ENCODE measurements at regions not wholly inside any gene's neighbourhood (a gene's known extent, or its start where the extent isn't known, plus 50 kb on each side); places are given as distances from the start of the nearest gene placed in this dataset.
"Not testable (repeated sequence)": the region's sequence is repeated elsewhere in the genome, so short reads cannot be mapped to it uniquely, and the experiment has no call there.

- ATAC-seq; H4K20me1 ChIP-seq (ENCODE audit: low read length); H3K27ac ChIP-seq (ENCODE audit: low read length); BruUV-seq (replicated peaks); H3K4me3 ChIP-seq (ENCODE audit: low read length); CTCF ChIA-PET; H3K9me3 ChIP-seq (ENCODE audit: low read length); DNase-seq; POLR2A ChIA-PET (ENCODE audit: unreplicated experiment); H3K27me3 ChIP-seq (ENCODE audit: low read length); H3K9ac ChIP-seq (ENCODE audit: low read length); H2AFZ ChIP-seq (ENCODE audit: low read length); H3K36me3 ChIP-seq (ENCODE audit: low read depth, low read length); H3F3A ChIP-seq (ENCODE audit: low read length, unreplicated experiment); intact Hi-C loops (cut with micrococcal nuclease); H3K9me2 ChIP-seq (replicated peaks; ENCODE audit: low read length); H3K79me2 ChIP-seq (ENCODE audit: low read length); H3K4me2 ChIP-seq (ENCODE audit: low read length): not testable (repeated sequence)
- TF ChIP-seq CTCF (conservative IDR thresholded peaks at IDR 0.05; ENCODE audit: low read depth, low read length), result 0 out of 2 replicates have a peak, but pooled peaks have one; percentile 31
- peaks cover 16% of the 10 kb centered on the region for H3K4me1 ChIP-seq (ENCODE audit: insufficient read depth, low read length)
Observed at GRCh38 chr1:221857094-221857444, 115.2 kb upstream of the DUSP10 start.

- Histone ChIP-seq H2AFZ (ENCODE audit: low read length) (no peak overlapping the region), H3K36me3 (ENCODE audit: low read depth, low read length) (no peaks in the 10 kb centered on the region), H3K27me3 (ENCODE audit: low read length) (no peaks in the 10 kb centered on the region), H3K27ac (ENCODE audit: low read length) (peak overlapping the region; percentile 33), H4K20me1 (ENCODE audit: low read length) (no peaks in the 10 kb centered on the region), H3K9ac (ENCODE audit: low read length) (no peak overlapping the region; the same call in 1 of the 2 replicates), H3K79me2 (ENCODE audit: low read length) (no peaks in the 10 kb centered on the region), H3K9me3 (ENCODE audit: low read length) (no peaks in the 10 kb centered on the region), H3K4me2 (ENCODE audit: low read length) (no peak overlapping the region), H3K4me3 (ENCODE audit: low read length) (no peak overlapping the region), H3F3A (ENCODE audit: low read length, unreplicated experiment) (no peaks in the 10 kb centered on the region), H3K9me2 (replicated peaks; ENCODE audit: low read length) (no peaks in the 10 kb centered on the region), H3K4me1 (ENCODE audit: insufficient read depth, low read length) (peaks cover 16% of the 10 kb centered on the region)
- BruUV-seq (replicated peaks), result no TSS peak
- DNase-seq (peak; percentile 41), ATAC-seq (no peak)
- ChIA-PET POLR2A (ENCODE audit: unreplicated experiment) (no interaction called here), CTCF (no interaction called here)
- TF ChIP-seq EZH2 (IDR thresholded peaks at IDR 0.05; ENCODE audit: low read length, unreplicated experiment) (no peak), EZH2phosphoT487 (IDR thresholded peaks at IDR 0.05; ENCODE audit: borderline replicate concordance, low read length) (no peak)
- intact Hi-C loops (cut with micrococcal nuclease), result no loop called here
Observed at GRCh38 chr1:221856228-221857093, 114.6 kb upstream of the DUSP10 start.

GRCh38 chr1:221855156-221855555, 113.3 kb upstream of the DUSP10 start:
- ChIA-PET CTCF (no interaction called here), POLR2A (ENCODE audit: unreplicated experiment) (no interaction called here)
- H3K27ac ChIP-seq (ENCODE audit: low read length), result no peak overlapping the region
- no peaks in the 10 kb centered on the region for H4K20me1 ChIP-seq (ENCODE audit: low read length)
- no peak overlapping the region for H3K4me2 ChIP-seq (ENCODE audit: low read length)
- H2AFZ ChIP-seq (ENCODE audit: low read length), result no peak overlapping the region
- H3K4me1 ChIP-seq (ENCODE audit: insufficient read depth, low read length), result peaks cover 16% of the 10 kb centered on the region
- no peak overlapping the region for H3K9ac ChIP-seq (ENCODE audit: low read length)
- no TSS peak for BruUV-seq (replicated peaks)
- ATAC-seq (no peak), DNase-seq (no peak)
- no peaks in the 10 kb centered on the region for H3F3A ChIP-seq (ENCODE audit: low read length, unreplicated experiment)
- H3K36me3 ChIP-seq (ENCODE audit: low read depth, low read length), result no peaks in the 10 kb centered on the region
- intact Hi-C loops (cut with micrococcal nuclease), result no loop called here
- H3K4me3 ChIP-seq (ENCODE audit: low read length), result no peak overlapping the region
- H3K9me2 ChIP-seq (replicated peaks; ENCODE audit: low read length), result no peaks in the 10 kb centered on the region
- H3K79me2 ChIP-seq (ENCODE audit: low read length), result no peaks in the 10 kb centered on the region
- TF ChIP-seq CTCF (conservative IDR thresholded peaks at IDR 0.05; ENCODE audit: low read depth, low read length) (no peak), EZH2 (IDR thresholded peaks at IDR 0.05; ENCODE audit: low read length, unreplicated experiment) (no peak), EZH2phosphoT487 (IDR thresholded peaks at IDR 0.05; ENCODE audit: borderline replicate concordance, low read length) (no peak)
- no peaks in the 10 kb centered on the region for H3K27me3 ChIP-seq (ENCODE audit: low read length)
- H3K9me3 ChIP-seq (ENCODE audit: low read length), result no peaks in the 10 kb centered on the region

Measured in PC-3 (cell line).